HCT116 (cell line): ENCODE measurements at regions not wholly inside any gene's neighbourhood (a gene's known extent, or its start where the extent isn't known, plus 50 kb on each side); places are given as distances from the start of the nearest gene placed in this dataset.

ENCODE experiments used
- ATAC-seq: fragments of 200-7000 bp; cut with Tn5 transposase; 2 replicates; pipeline ENCODE4 v1.9.1; 2020; ENCODE audit warnings: mild to moderate bottlenecking, moderate library complexity
- BruUV-seq: library from RNA; stranded (reverse); fragments of 400-500 nt; replicated peaks from 2 replicates; lab custom pipeline; 2021; lab: Mats Ljungman, UMichigan
- CTCF ChIA-PET: fragments of 300-600 bp; sonication (Branson Sonifier 250); formaldehyde crosslinking; loops from one replicate; lab custom pipeline; 2021; ENCODE audit warnings: antibody characterized with exemption; lab: Charles Lee
- POLR2A ChIA-PET: fragments of 300-600, 350-600 bp; sonication (Branson Sonifier 250); formaldehyde crosslinking; loops from one replicate; lab custom pipeline; 2021; ENCODE audit warnings: antibody characterized with exemption; lab: Charles Lee
- RAD21 ChIA-PET, 2 experiments: fragments of 300-600 bp; sonication (Branson Sonifier 250); formaldehyde crosslinking; loops; one replicate each; lab custom pipeline; 2023; ENCODE audit warnings: low total read pairs in 2 of 2; ENCODE audit not compliant: uncharacterized antibody in 2 of 2, unreplicated experiment in 2 of 2, low non-redundant PET in 1 of 2; lab: Charles Lee
- DNase-seq: peaks from one replicate; pipeline ENCODE4 v3.0.0-alpha.2; 2010; ENCODE audit warnings: low read depth, low spot score
- H2AFZ ChIP-seq: fragments of 200-600 bp; shearing (Covaris generic), sonication (generic); 2 replicates; pipeline ENCODE4 v1.6.1; 2017; ENCODE audit warnings: low read depth, mixed run types, mixed read lengths, antibody characterized with exemption, low read length; ENCODE audit not compliant: poor library complexity, severe bottlenecking
- H3K27ac ChIP-seq: 2 replicates; pipeline ENCODE4 v1.5.1; 2012; ENCODE audit warnings: low read depth, low read length
- H3K27me3 ChIP-seq: fragments of 200-600 bp; sonication (generic); 2 replicates; pipeline ENCODE4 v1.6.1; 2016; ENCODE audit warnings: mixed run types, low read length, mixed read lengths; ENCODE audit not compliant: insufficient read depth
- H3K36me3 ChIP-seq, 2 experiments: fragments of 200-500 bp in 1 of 2; fragments of 200-600 bp in 1 of 2; sonication (Bioruptor generic) in 1 of 2; sonication (generic) in 1 of 2; 2 replicates each; pipeline versions ENCODE4 v1.5.1 to v1.6.1; 2014 to 2016; ENCODE audit warnings: low read length in 2 of 2, inconsistent platforms in 1 of 2, mixed read lengths in 1 of 2, mixed run types in 1 of 2; ENCODE audit not compliant: insufficient read depth in 2 of 2, control insufficient read depth in 1 of 2
- H3K4me1 ChIP-seq, 2 experiments: fragments of 200-600 bp in 1 of 2; sonication (generic) in 1 of 2; 2 replicates each; pipeline versions ENCODE4 v1.5.1 to v1.6.1; 2012 to 2017; ENCODE audit warnings: low read length in 2 of 2, inconsistent platforms in 1 of 2, mild to moderate bottlenecking in 1 of 2, mixed read lengths in 1 of 2, mixed run types in 1 of 2, moderate library complexity in 1 of 2; ENCODE audit not compliant: insufficient read depth in 2 of 2, control insufficient read depth in 1 of 2
- H3K4me2 ChIP-seq: fragments of 200-600 bp; sonication (generic); 2 replicates; pipeline ENCODE4 v1.6.1; 2017; ENCODE audit warnings: mixed run types, low read length, mixed read lengths
- H3K4me3 ChIP-seq, 2 experiments: fragments of 200-600 bp in 1 of 2; sonication (generic) in 1 of 2; replicated peaks in 1 of 2; 2 replicates each; pipeline ENCODE4 v1.5.1; 2011 to 2016; ENCODE audit warnings: low read length in 2 of 2, control low read depth in 1 of 2, low read depth in 1 of 2, mild to moderate bottlenecking in 1 of 2, mixed read lengths in 1 of 2, mixed run types in 1 of 2
- H3K79me2 ChIP-seq: fragments of 200-600 bp; sonication (generic); 2 replicates; pipeline ENCODE4 v1.6.1; 2017; ENCODE audit warnings: mild to moderate bottlenecking, mixed run types, low read length, moderate library complexity, mixed read lengths; ENCODE audit not compliant: insufficient read depth
- H3K9ac ChIP-seq: fragments of 200-600 bp; sonication (generic); 2 replicates; pipeline ENCODE4 v1.6.1; 2016; ENCODE audit warnings: low read length, mixed read lengths
- H3K9me2 ChIP-seq: fragments of 200-600 bp; sonication (generic), shearing (Covaris generic); 2 replicates; pipeline ENCODE4 v1.6.1; 2017; ENCODE audit warnings: mixed run types, mild to moderate bottlenecking, moderate library complexity; ENCODE audit not compliant: insufficient read depth
- H3K9me3 ChIP-seq, 2 experiments: fragments of 200-500 bp in 1 of 2; fragments of 200-600 bp in 1 of 2; sonication (Bioruptor generic) in 1 of 2; sonication (generic) in 1 of 2; 2 replicates each; pipeline ENCODE4 v1.6.1; 2014 to 2017; ENCODE audit warnings: low read length in 2 of 2, mixed read lengths in 2 of 2, inconsistent platforms in 1 of 2, low read depth in 1 of 2, mild to moderate bottlenecking in 1 of 2, mixed run types in 1 of 2, moderate library complexity in 1 of 2; ENCODE audit not compliant: control insufficient read depth in 1 of 2, insufficient read depth in 1 of 2
- H4K20me1 ChIP-seq: fragments of 200-600 bp; sonication (generic), shearing (Covaris generic); 2 replicates; pipeline ENCODE4 v1.6.1; 2017; ENCODE audit warnings: mixed run types, mild to moderate bottlenecking, moderate library complexity; ENCODE audit not compliant: insufficient read depth
- ATF3 ChIP-seq: IDR thresholded peaks from 2 replicates; pipeline ENCODE4 v1.6.1; 2012
- CBX3 ChIP-seq: IDR thresholded peaks from 2 replicates; pipeline ENCODE4 v1.6.1; 2012; ENCODE audit warnings: low read depth
- CEBPB ChIP-seq: IDR thresholded peaks from 2 replicates; pipeline ENCODE4 v1.6.1; 2012; ENCODE audit warnings: low read depth
- EGR1 ChIP-seq: IDR thresholded peaks from 2 replicates; pipeline ENCODE4 v1.6.1; 2012; ENCODE audit warnings: low read depth
- ELF1 ChIP-seq: IDR thresholded peaks from 2 replicates; pipeline ENCODE4 v1.6.1; 2012; ENCODE audit warnings: low read depth, borderline replicate concordance
- EZH2 ChIP-seq: fragments of 200-600 bp; sonication (generic); IDR thresholded peaks from 2 replicates; pipeline ENCODE4 v1.6.1; 2017; ENCODE audit warnings: antibody characterized with exemption, mixed run types
- EZH2phosphoT487 ChIP-seq: fragments of 200-600 bp; IDR thresholded peaks from 2 replicates; pipeline ENCODE4 v1.6.1; 2018; ENCODE audit warnings: antibody characterized with exemption, borderline replicate concordance
- FOSL1 ChIP-seq: IDR thresholded peaks from 2 replicates; pipeline ENCODE4 v1.6.1; 2012; ENCODE audit warnings: low read depth
- JUND ChIP-seq: IDR thresholded peaks from 2 replicates; pipeline ENCODE4 v1.6.1; 2012
- MAX ChIP-seq: IDR thresholded peaks from 2 replicates; pipeline ENCODE4 v1.6.1; 2012
- POLR2A ChIP-seq: IDR thresholded peaks from 2 replicates; pipeline ENCODE4 v1.7.0; 2011; ENCODE audit warnings: borderline replicate concordance; ENCODE audit not compliant: insufficient read depth, insufficient read length; ENCODE audit errors: extremely low read depth
- POLR2AphosphoS5 ChIP-seq: IDR thresholded peaks from 2 replicates; pipeline ENCODE4 v1.6.1; 2011; ENCODE audit warnings: mild to moderate bottlenecking, low read depth, low read length, moderate library complexity
- RAD21 ChIP-seq: IDR thresholded peaks from 2 replicates; pipeline ENCODE4 v1.6.1; 2012; ENCODE audit warnings: low read depth, mild to moderate bottlenecking
- REST ChIP-seq: IDR thresholded peaks from 2 replicates; pipeline ENCODE4 v1.6.1; 2012; ENCODE audit warnings: low read depth
- SIN3A ChIP-seq: IDR thresholded peaks from 2 replicates; pipeline ENCODE4 v1.6.1; 2012; ENCODE audit warnings: low read depth
- SP1 ChIP-seq: IDR thresholded peaks from 2 replicates; pipeline ENCODE4 v1.6.1; 2012; ENCODE audit warnings: low read depth
- SRF ChIP-seq: IDR thresholded peaks from 2 replicates; pipeline ENCODE4 v1.6.1; 2012; ENCODE audit warnings: low read depth
- YY1 ChIP-seq: IDR thresholded peaks from 2 replicates; pipeline ENCODE4 v1.6.1; 2011; ENCODE audit warnings: low read length, low read depth, moderate library complexity, mild to moderate bottlenecking; ENCODE audit not compliant: insufficient replicate concordance; ENCODE audit errors: extremely low read depth
- ZFX ChIP-seq: fragments of 450-650 bp; IDR thresholded peaks from 2 replicates; pipeline ENCODE4 v1.6.1; 2017
- ZNF274 ChIP-seq: fragments of 200-500 bp; sonication (Bioruptor generic); IDR thresholded peaks from 2 replicates; pipeline ENCODE4 v1.6.1; 2014; ENCODE audit warnings: mild to moderate bottlenecking, low read depth, low read length, inconsistent platforms
- intact Hi-C: fragments of 100-400 bp; cut with micrococcal nuclease; formaldehyde crosslinking; loops from 2 replicates; pipeline ENCODE4 v1.10.0; 2022

- ATAC-seq (no peak), DNase-seq (no peak)
- no peaks in the 10 kb centered on the region for H3K79me2 ChIP-seq
- no peaks in the 10 kb centered on the region for H3K36me3 ChIP-seq
- no peak overlapping the region for H3K4me2 ChIP-seq
- intact Hi-C loops, result no loop called here
- no peaks in the 10 kb centered on the region for H3K27me3 ChIP-seq
- BruUV-seq, result no TSS peak
- H4K20me1 ChIP-seq, result no peaks in the 10 kb centered on the region
- no peaks in the 10 kb centered on the region for H3K9me2 ChIP-seq
- no peak overlapping the region for H3K27ac ChIP-seq
- H3K4me1 ChIP-seq, result no peaks in the 10 kb centered on the region
- H3K9me3 ChIP-seq, result no peaks in the 10 kb centered on the region
- TF ChIP-seq ZFX, result no peak
- no peak for TF ChIP-seq SP1
- no peak for TF ChIP-seq ATF3
- TF ChIP-seq FOSL1, result no peak
- no peak for TF ChIP-seq POLR2AphosphoS5
- no peak for TF ChIP-seq EZH2
- TF ChIP-seq EGR1, result no peak
- TF ChIP-seq YY1, result no peak
- TF ChIP-seq MAX, result no peak
- no peak for TF ChIP-seq CBX3
- no peak for TF ChIP-seq ZNF274
- no peak for TF ChIP-seq ELF1
- TF ChIP-seq SRF, result no peak
- TF ChIP-seq EZH2phosphoT487, result no peak
- no peak for TF ChIP-seq RAD21
- TF ChIP-seq REST, result no peak
- no peak for TF ChIP-seq JUND
- TF ChIP-seq CEBPB, result no peak
- no peak for TF ChIP-seq SIN3A
- TF ChIP-seq POLR2A, result no peak
- ChIA-PET RAD21 (no interaction called here), CTCF (no interaction called here), POLR2A (no interaction called here)
- H3K4me3 ChIP-seq, result no peak overlapping the region
- H3K9ac ChIP-seq, result no peak overlapping the region
- no peak overlapping the region for H2AFZ ChIP-seq
These were observed 115.8 kb downstream of the ZIC5 start for GRCh38 chr13:99855526-99856420.
